Endothelial cell of umbilical vein (primary cell): ENCODE measurements at regions not wholly inside any gene's neighbourhood (a gene's known extent, or its start where the extent isn't known, plus 50 kb on each side); places are given as distances from the start of the nearest gene placed in this dataset.

Experiments used
- BruUV-seq: library from RNA; stranded (reverse); fragments of 400-500 nt; replicated peaks from 2 replicates; lab custom pipeline; 2021; lab: Mats Ljungman, UMichigan
- CTCF ChIA-PET: fragments of 300-600, 350-600 bp; sonication (Branson Sonifier 250); formaldehyde crosslinking; loops from one replicate; lab custom pipeline; 2021; ENCODE audit warnings: antibody characterized with exemption, inconsistent platforms; lab: Charles Lee
- POLR2A ChIA-PET: fragments of 300-600, 350-600 bp; sonication (Branson Sonifier 250); formaldehyde crosslinking; loops from one replicate; lab custom pipeline; 2021; ENCODE audit warnings: antibody characterized with exemption, inconsistent platforms; lab: Charles Lee
- DNase-seq: peaks from one replicate; pipeline ENCODE4 v3.0.0-alpha.2; 2011; ENCODE audit warnings: low read depth, low spot score
- FAIRE-seq: peaks from 2 replicates; lab custom pipeline; 2011; peaks lifted over from hg19 to GRCh38; lab: Jason Lieb, UNC
- H2AFZ ChIP-seq: 2 replicates; pipeline ENCODE4 v1.6.0; 2012; ENCODE audit warnings: low read depth, low read length, control low read depth, inconsistent platforms
- H3K27ac ChIP-seq: 2 replicates; pipeline ENCODE4 v1.5.1; 2011; ENCODE audit warnings: low read depth, mild to moderate bottlenecking, control low read depth, low read length, moderate library complexity; ENCODE audit not compliant: insufficient read depth
- H3K27me3 ChIP-seq, 2 experiments: 2 replicates each; pipeline versions ENCODE4 v1.6.0 to v1.6.1; 2011; ENCODE audit warnings: low read length in 2 of 2, mixed read lengths in 1 of 2; ENCODE audit not compliant: control insufficient read depth in 2 of 2, insufficient read depth in 2 of 2
- H3K36me3 ChIP-seq, 2 experiments: 2 replicates in 1 of 2; 3 replicates in 1 of 2; pipeline ENCODE4 v1.5.1; 2011; ENCODE audit warnings: low read length in 2 of 2, mild to moderate bottlenecking in 1 of 2, moderate library complexity in 1 of 2; ENCODE audit not compliant: control insufficient read depth in 2 of 2, insufficient read depth in 2 of 2; ENCODE audit errors: extremely low read depth in 1 of 2
- H3K4me1 ChIP-seq: 3 replicates; pipeline ENCODE4 v1.5.1; 2011; ENCODE audit warnings: mild to moderate bottlenecking, low read length; ENCODE audit not compliant: control insufficient read depth, insufficient read depth; ENCODE audit errors: extremely low read depth
- H3K4me2 ChIP-seq: 2 replicates; pipeline ENCODE4 v1.6.1; 2011; ENCODE audit warnings: low read length, control low read depth, mixed read lengths; ENCODE audit not compliant: insufficient read depth
- H3K4me3 ChIP-seq, 3 experiments: fragments of 200-600 bp in 1 of 3; sonication (generic), shearing (Covaris generic) in 1 of 3; replicated peaks in 1 of 3; 2 replicates each; pipeline ENCODE4 v1.5.1; 2011 to 2016; ENCODE audit warnings: control low read depth in 3 of 3, low read length in 3 of 3, mild to moderate bottlenecking in 2 of 3, inconsistent platforms in 1 of 3, low read depth in 1 of 3, moderate library complexity in 1 of 3; ENCODE audit not compliant: insufficient read depth in 1 of 3
- H3K79me2 ChIP-seq: 2 replicates; pipeline ENCODE4 v1.6.0; 2012; ENCODE audit warnings: low read length, inconsistent platforms; ENCODE audit not compliant: control insufficient read depth, insufficient read depth
- H3K9ac ChIP-seq: replicated peaks from 2 replicates; pipeline ENCODE3; 2011; ENCODE audit warnings: low read length, control low read depth; ENCODE audit not compliant: insufficient read depth; ENCODE audit errors: extremely low read depth
- H3K9me1 ChIP-seq: replicated peaks from 3 replicates; pipeline ENCODE4 v1.6.0; 2011; ENCODE audit warnings: mild to moderate bottlenecking, low read length; ENCODE audit not compliant: control insufficient read depth, insufficient read depth; ENCODE audit errors: extremely low read depth
- H3K9me3 ChIP-seq: replicated peaks from 2 replicates; pipeline ENCODE4 v1.5.1; 2012; ENCODE audit warnings: low read length, inconsistent platforms; ENCODE audit not compliant: control insufficient read depth, insufficient read depth
- H4K20me1 ChIP-seq: replicated peaks from 2 replicates; pipeline ENCODE3; 2011; ENCODE audit warnings: mild to moderate bottlenecking, low read length; ENCODE audit not compliant: control insufficient read depth, insufficient read depth; ENCODE audit errors: extremely low read depth
- EZH2 ChIP-seq: IDR thresholded peaks from 2 replicates; pipeline ENCODE4 v1.6.1; 2012; ENCODE audit warnings: borderline replicate concordance, low read depth, mild to moderate bottlenecking, moderate library complexity, low read length, inconsistent platforms; ENCODE audit not compliant: severe bottlenecking
- FOS ChIP-seq: IDR thresholded peaks from 2 replicates; pipeline ENCODE4 v1.6.1; 2011; ENCODE audit warnings: mild to moderate bottlenecking, low read length, moderate library complexity, borderline replicate concordance; ENCODE audit not compliant: insufficient read depth
- GATA2 ChIP-seq: IDR thresholded peaks from 2 replicates; pipeline ENCODE4 v1.7.0; 2011; ENCODE audit warnings: low read depth, mild to moderate bottlenecking, moderate library complexity, mixed read lengths, low read length; ENCODE audit not compliant: insufficient read length, insufficient read depth
- JUN ChIP-seq: IDR thresholded peaks from 2 replicates; pipeline ENCODE4 v1.6.1; 2011; ENCODE audit warnings: borderline replicate concordance, low read depth; ENCODE audit not compliant: insufficient read length, insufficient read depth
- MYC ChIP-seq: IDR thresholded peaks from one replicate; pipeline ENCODE4 v1.6.1; 2011; ENCODE audit warnings: mild to moderate bottlenecking, low read depth, low read length
- POLR2A ChIP-seq: IDR thresholded peaks from 2 replicates; pipeline ENCODE4 v1.6.1; 2012; ENCODE audit warnings: low read depth, mild to moderate bottlenecking, control low read depth, low read length
- POLR2AphosphoS5 ChIP-seq: IDR thresholded peaks from 2 replicates; pipeline ENCODE4 v1.6.1; 2012; ENCODE audit warnings: low read depth, mild to moderate bottlenecking, control low read depth, low read length, moderate library complexity; ENCODE audit not compliant: insufficient read depth
- dilution Hi-C: fragments of 300-500 bp; cut with MboI; formaldehyde crosslinking; loops from one replicate; pipeline ENCODE4 v1.15.0; 2019; ENCODE audit warnings: low sequenced_read_pairs; ENCODE audit not compliant: extremely low pct_ligation_motif_present
- intact Hi-C: fragments of 100-400 bp; cut with micrococcal nuclease; formaldehyde crosslinking; loops from one replicate; pipeline ENCODE4 v1.10.0; 2022
- TF ChIP-seq, protein P1 (sequence below), 2 donors: IDR thresholded peaks; 1 replicate in 1 of 2; 2 replicates in 1 of 2; pipeline ENCODE4 v1.5.1; 2011; ENCODE audit warnings: low read length in 2 of 2, mild to moderate bottlenecking in 2 of 2, moderate library complexity in 2 of 2, control low read depth in 1 of 2, inconsistent platforms in 1 of 2, low read depth in 1 of 2; ENCODE audit not compliant: insufficient read depth in 1 of 2; ENCODE audit errors: extremely low read depth in 1 of 2
- TF ChIP-seq, protein P2 (sequence below): IDR thresholded peaks from 2 replicates; pipeline ENCODE4 v1.6.1; 2011; ENCODE audit not compliant: insufficient read depth, insufficient read length

DNA sequence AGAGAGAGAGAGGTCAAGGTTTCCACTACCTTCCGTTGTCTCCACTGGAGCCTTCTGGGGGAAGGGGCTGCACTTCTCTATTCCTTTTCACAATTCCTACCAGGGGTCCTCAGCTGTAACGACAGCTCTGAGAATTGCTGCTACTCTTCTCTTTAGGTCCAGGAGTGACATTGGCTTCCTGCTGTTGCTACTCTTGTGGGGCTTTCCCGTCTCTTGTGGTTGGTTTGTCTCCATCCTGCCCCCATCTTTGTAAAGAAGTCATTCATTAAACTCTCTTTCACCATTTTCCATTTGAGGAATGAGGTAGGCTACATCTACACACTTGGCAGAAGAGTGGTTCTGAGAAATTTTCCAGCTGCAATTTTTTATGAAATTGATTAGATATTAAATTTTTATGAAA, 238.8 kb upstream of the LYZL1 start:
- no peaks in the 10 kb centered on the region for H3K9me3 ChIP-seq
- H3K9me1 ChIP-seq = no peaks in the 10 kb centered on the region
- no peak overlapping the region for H2AFZ ChIP-seq
- H3K27me3 ChIP-seq = peaks cover 2 to 4% of the 10 kb centered on the region in 2 experiments
- H3K4me3 ChIP-seq = no peak overlapping the region
- dilution Hi-C loops = no loop called here
- TF ChIP-seq POLR2AphosphoS5 = no peak
- no peak for TF ChIP-seq MYC
- TF ChIP-seq, protein P1, sequence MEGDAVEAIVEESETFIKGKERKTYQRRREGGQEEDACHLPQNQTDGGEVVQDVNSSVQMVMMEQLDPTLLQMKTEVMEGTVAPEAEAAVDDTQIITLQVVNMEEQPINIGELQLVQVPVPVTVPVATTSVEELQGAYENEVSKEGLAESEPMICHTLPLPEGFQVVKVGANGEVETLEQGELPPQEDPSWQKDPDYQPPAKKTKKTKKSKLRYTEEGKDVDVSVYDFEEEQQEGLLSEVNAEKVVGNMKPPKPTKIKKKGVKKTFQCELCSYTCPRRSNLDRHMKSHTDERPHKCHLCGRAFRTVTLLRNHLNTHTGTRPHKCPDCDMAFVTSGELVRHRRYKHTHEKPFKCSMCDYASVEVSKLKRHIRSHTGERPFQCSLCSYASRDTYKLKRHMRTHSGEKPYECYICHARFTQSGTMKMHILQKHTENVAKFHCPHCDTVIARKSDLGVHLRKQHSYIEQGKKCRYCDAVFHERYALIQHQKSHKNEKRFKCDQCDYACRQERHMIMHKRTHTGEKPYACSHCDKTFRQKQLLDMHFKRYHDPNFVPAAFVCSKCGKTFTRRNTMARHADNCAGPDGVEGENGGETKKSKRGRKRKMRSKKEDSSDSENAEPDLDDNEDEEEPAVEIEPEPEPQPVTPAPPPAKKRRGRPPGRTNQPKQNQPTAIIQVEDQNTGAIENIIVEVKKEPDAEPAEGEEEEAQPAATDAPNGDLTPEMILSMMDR (IDR thresholded peaks at IDR 0.05; ENCODE audit: extremely low read depth in 1 of 2, insufficient read depth in 1 of 2, low read depth in 1 of 2, low read length in 2 of 2) = no peak
- no peak for TF ChIP-seq FOS
- no peak for TF ChIP-seq GATA2
- no peak for TF ChIP-seq JUN
- TF ChIP-seq, protein P2, sequence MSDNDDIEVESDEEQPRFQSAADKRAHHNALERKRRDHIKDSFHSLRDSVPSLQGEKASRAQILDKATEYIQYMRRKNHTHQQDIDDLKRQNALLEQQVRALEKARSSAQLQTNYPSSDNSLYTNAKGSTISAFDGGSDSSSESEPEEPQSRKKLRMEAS = no peak
- TF ChIP-seq POLR2A = no peak
- no peak for TF ChIP-seq EZH2
- intact Hi-C loops = no loop called here
- H3K79me2 ChIP-seq = no peaks in the 10 kb centered on the region
- POLR2A ChIA-PET = no interaction called here
- no peaks in the 10 kb centered on the region for H4K20me1 ChIP-seq
- no peak overlapping the region for H3K4me2 ChIP-seq
- H3K9ac ChIP-seq = no peak overlapping the region
- no peak overlapping the region for H3K27ac ChIP-seq
- CTCF ChIA-PET = interaction anchor here (1.2 kb wide), 1 partner anchor 387 kb away, joined by 3 read pairs; no protein-coding TSS in a partner anchor
- FAIRE-seq (no peak), DNase-seq (no peak)
- BruUV-seq = no TSS peak
- no peaks in the 10 kb centered on the region for H3K4me1 ChIP-seq
- H3K36me3 ChIP-seq = no peaks in the 10 kb centered on the region
